Left ventricle myocardium inferior (tissue), 1 donor: ENCODE measurements at regions not wholly inside any gene's neighbourhood (a gene's known extent, or its start where the extent isn't known, plus 50 kb on each side); places are given as distances from the start of the nearest gene placed in this dataset.

Experiments used
- DNase-seq: peaks from one replicate; pipeline ENCODE4 v3.0.0-alpha.2; 2020
- H3K27ac ChIP-seq: fragments of 200-600 bp; replicated peaks from 2 replicates; pipeline ENCODE4 v1.8.0; 2021
- H3K27me3 ChIP-seq: fragments of 200-600 bp; 2 replicates; pipeline ENCODE4 v1.8.0; 2021; ENCODE audit warnings: low read depth
- H3K36me3 ChIP-seq: fragments of 200-600 bp; 2 replicates; pipeline ENCODE4 v1.8.0; 2021
- H3K4me1 ChIP-seq: fragments of 200-600 bp; 2 replicates; pipeline ENCODE4 v1.8.0; 2021
- H3K4me3 ChIP-seq: fragments of 200-600 bp; 2 replicates; pipeline ENCODE4 v1.8.0; 2021; ENCODE audit warnings: mild to moderate bottlenecking, moderate library complexity
- H3K9me3 ChIP-seq: fragments of 200-600 bp; replicated peaks from 2 replicates; pipeline ENCODE4 v1.8.0; 2021
- CTCF ChIP-seq: fragments of 200-600 bp; IDR thresholded peaks from 2 replicates; pipeline ENCODE4 v1.8.0; 2021; ENCODE audit warnings: antibody characterized with exemption, mild to moderate bottlenecking, borderline replicate concordance
- intact Hi-C: fragments of 100-400 bp; cut with micrococcal nuclease; formaldehyde crosslinking; loops from one replicate; pipeline ENCODE4 v1.11.0; 2022
- donor health status: DM: no; HTN: yes; CAD: no; lungs with severe emphysema.

GRCh38 chr10:123236126-123236525 lies 81.9 kb downstream of the BUB3 start:
- no peak for TF ChIP-seq CTCF
- Histone ChIP-seq H3K27ac (no peak overlapping the region), H3K9me3 (peaks cover 39% of the 10 kb centered on the region), H3K27me3 (no peaks in the 10 kb centered on the region), H3K4me1 (no peaks in the 10 kb centered on the region), H3K36me3 (peaks cover 16% of the 10 kb centered on the region), H3K4me3 (no peak overlapping the region)
- intact Hi-C loops, result no loop called here
- DNase-seq, result no peak

GRCh38 chr10:123240250-123240649 lies 86.0 kb downstream of the BUB3 start:
- Histone ChIP-seq H3K9me3 (peaks cover 10% of the 10 kb centered on the region), H3K36me3 (peaks cover 8% of the 10 kb centered on the region), H3K27ac (no peak overlapping the region), H3K4me1 (no peaks in the 10 kb centered on the region), H3K4me3 (no peak overlapping the region), H3K27me3 (no peaks in the 10 kb centered on the region)
- intact Hi-C loops, result no loop called here
- no peak for TF ChIP-seq CTCF
- DNase-seq, result no peak

- no peak for DNase-seq
- H3K36me3 ChIP-seq, result peaks cover 4% of the 10 kb centered on the region
- intact Hi-C loops, result no loop called here
- H3K27me3 ChIP-seq, result no peaks in the 10 kb centered on the region
- H3K4me1 ChIP-seq, result no peaks in the 10 kb centered on the region
- TF ChIP-seq CTCF, result no peak
- H3K9me3 ChIP-seq, result peaks cover 5% of the 10 kb centered on the region
- no peak overlapping the region for H3K4me3 ChIP-seq
- no peak overlapping the region for H3K27ac ChIP-seq
Measured at GRCh38 chr10:123240776-123241175, 86.6 kb downstream of the BUB3 start.

- Histone ChIP-seq H3K36me3 (no peaks in the 10 kb centered on the region), H3K27ac (no peak overlapping the region), H3K4me3 (no peak overlapping the region), H3K27me3 (no peaks in the 10 kb centered on the region), H3K9me3 (no peaks in the 10 kb centered on the region), H3K4me1 (no peaks in the 10 kb centered on the region)
- intact Hi-C loops, result no loop called here
- no peak for TF ChIP-seq CTCF
- DNase-seq, result no peak
Measured at GRCh38 chr10:123241391-123242141, 87.4 kb downstream of the BUB3 start.

GRCh38 chr10:123244747-123245146 lies 90.5 kb downstream of the BUB3 start:
- Histone ChIP-seq H3K36me3 (no peaks in the 10 kb centered on the region), H3K27ac (no peak overlapping the region), H3K27me3 (no peaks in the 10 kb centered on the region), H3K4me3 (no peak overlapping the region), H3K9me3 (no peaks in the 10 kb centered on the region), H3K4me1 (no peaks in the 10 kb centered on the region)
- intact Hi-C loops, result no loop called here
- no peak for DNase-seq
- no peak for TF ChIP-seq CTCF
